ENCODE measurements at regions not wholly inside any gene's neighbourhood (a gene's known extent, or its start where the extent isn't known, plus 50 kb on each side); places are given as distances from the start of the nearest gene placed in this dataset.
"Not testable (repeated sequence)": the region's sequence is repeated elsewhere in the genome, so short reads cannot be mapped to it uniquely, and the experiment has no call there.

DNA sequence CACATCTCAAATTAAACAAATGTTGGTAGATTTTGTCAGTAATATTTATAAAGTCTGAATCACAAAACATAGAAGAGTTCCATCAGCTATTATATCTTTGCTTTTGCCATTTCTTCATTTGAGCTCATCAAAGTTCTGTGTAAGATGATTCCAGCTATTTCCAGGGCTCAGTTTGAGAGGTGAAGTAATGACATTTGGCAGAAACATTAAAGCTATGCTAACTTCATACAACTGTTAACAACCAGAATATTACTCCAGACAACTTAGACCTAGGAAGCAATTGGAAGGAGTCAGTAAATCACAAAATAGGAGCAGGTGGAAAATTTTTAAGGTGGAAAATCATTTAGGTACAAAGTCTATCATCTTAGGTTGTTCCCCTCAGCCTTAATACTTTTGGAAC is 76.2 kb upstream of the CSNK1A1L start:
- Mint-ChIP-seq H3K9me3 (peaks cover 7% of the 10 kb centered on the region), H3K27me3 (no peaks in the 10 kb centered on the region), H3K4me1 (no peaks in the 10 kb centered on the region), H3K27ac (no peak overlapping the region), H3K4me3 (no peak overlapping the region), H3K36me3 (no peaks in the 10 kb centered on the region)
- no peak for ATAC-seq

DNA sequence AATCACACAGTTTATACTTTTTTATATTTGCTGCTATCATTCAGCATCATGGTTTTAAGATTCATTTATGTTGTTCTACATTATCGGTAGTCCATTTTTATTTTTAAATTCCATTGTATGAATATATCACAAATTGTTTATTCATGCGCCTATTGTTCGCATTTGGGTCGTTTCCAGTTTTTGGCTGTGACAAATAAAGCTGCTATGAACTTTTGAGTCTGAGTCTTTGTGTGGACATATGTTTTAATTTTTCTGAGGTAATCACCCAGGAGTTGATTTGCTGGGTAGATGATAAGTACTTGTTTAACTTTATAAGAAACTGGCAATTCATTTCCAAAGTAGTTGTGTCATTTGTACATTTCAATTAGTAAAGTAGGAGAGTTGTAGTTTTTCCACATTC is 74.2 kb upstream of the CSNK1A1L start:
- no peaks in the 10 kb centered on the region for H3K36me3 Mint-ChIP-seq
- H3K4me3 Mint-ChIP-seq = no peak overlapping the region
- no peak overlapping the region for H3K27ac Mint-ChIP-seq
- no peak for ATAC-seq
- no peaks in the 10 kb centered on the region for H3K9me3 Mint-ChIP-seq
- no peaks in the 10 kb centered on the region for H3K27me3 Mint-ChIP-seq
- H3K4me1 Mint-ChIP-seq = no peaks in the 10 kb centered on the region

DNA sequence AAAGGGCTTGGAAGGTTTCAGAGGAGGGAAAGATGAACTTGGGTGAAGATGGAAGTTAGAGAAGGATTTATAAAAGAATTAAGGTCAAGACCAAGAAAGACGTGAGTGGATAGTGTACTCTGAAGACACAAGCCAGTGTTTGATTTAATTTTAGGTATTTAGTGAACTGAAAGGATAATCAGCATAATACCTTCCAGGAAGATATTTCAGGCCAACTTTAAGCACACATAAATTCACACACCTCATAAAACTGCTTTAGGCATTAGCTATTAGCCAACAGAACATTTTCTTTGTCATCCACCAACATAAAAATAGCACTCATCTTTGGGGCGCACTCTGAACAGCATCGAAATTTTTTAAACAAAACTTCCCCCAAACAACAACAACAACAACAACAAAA is 71.7 kb upstream of the CSNK1A1L start:
- no peak for ATAC-seq
- Mint-ChIP-seq H3K36me3 (no peaks in the 10 kb centered on the region), H3K27ac (no peak overlapping the region), H3K9me3 (no peaks in the 10 kb centered on the region), H3K4me1 (no peaks in the 10 kb centered on the region), H3K27me3 (no peaks in the 10 kb centered on the region), H3K4me3 (no peak overlapping the region)

DNA sequence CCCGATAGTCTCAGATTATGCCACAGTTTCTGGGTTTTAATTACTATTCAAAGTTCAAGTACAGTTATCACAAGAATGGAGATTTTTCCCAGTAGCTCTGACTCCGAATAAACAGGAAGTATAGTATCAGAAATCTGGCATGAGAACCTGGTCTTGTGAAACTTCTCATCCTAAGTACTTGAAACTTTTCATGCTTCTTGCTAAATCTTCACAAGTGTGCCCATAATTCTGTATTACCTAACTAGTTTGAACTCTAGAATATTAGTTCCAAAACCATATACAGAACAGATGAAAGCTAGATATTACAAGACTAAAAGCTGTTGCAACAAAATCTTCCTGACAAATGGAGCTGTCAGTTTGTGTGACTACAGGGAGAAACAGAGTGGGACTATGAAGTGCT is 70.5 kb upstream of the CSNK1A1L start:
- no peaks in the 10 kb centered on the region for H3K27me3 Mint-ChIP-seq

DNA sequence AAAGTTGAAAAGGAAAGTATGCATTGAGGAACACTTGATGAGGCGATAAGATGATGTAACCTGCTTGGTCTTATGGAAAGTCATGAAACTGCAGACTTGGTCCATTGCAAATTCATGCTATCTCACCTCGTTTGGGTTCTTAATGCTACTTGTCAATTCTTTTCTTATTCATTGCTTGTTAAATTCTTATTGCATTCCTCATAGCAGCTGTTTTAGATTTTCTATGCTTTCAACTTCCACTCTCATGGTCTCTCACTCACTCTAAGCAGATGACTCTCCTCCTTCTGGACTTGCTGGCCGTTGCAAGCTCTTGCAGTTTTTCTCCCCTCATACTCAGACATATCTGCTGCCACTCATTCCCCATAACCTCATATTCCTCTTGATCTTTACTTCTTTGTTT is 67.8 kb upstream of the CSNK1A1L start:
- Mint-ChIP-seq H3K27ac (no peak overlapping the region), H3K4me1 (no peaks in the 10 kb centered on the region), H3K4me3 (no peak overlapping the region), H3K27me3 (peaks cover under 1% of the 10 kb centered on the region), H3K9me3 (no peaks in the 10 kb centered on the region), H3K36me3 (no peaks in the 10 kb centered on the region)
- ATAC-seq = no peak

More for the DNA sequence above, 70.5 kb upstream of the CSNK1A1L start:
- no peak overlapping the region for H3K4me3 Mint-ChIP-seq
- no peaks in the 10 kb centered on the region for H3K4me1 Mint-ChIP-seq
- H3K9me3 Mint-ChIP-seq = no peaks in the 10 kb centered on the region
- no peak for ATAC-seq
- H3K27ac Mint-ChIP-seq = no peak overlapping the region
- H3K36me3 Mint-ChIP-seq = no peaks in the 10 kb centered on the region

GRCh38 chr13:37172226-37172625 is 66.8 kb upstream of the CSNK1A1L start:
- H3K36me3 Mint-ChIP-seq, H3K9me3 Mint-ChIP-seq, H3K4me1 Mint-ChIP-seq, H3K27ac Mint-ChIP-seq, ATAC-seq, H3K4me3 Mint-ChIP-seq, H3K27me3 Mint-ChIP-seq: not testable (repeated sequence)

GRCh38 chr13:37168926-37169325 is 63.5 kb upstream of the CSNK1A1L start:
- Mint-ChIP-seq H3K4me1 (no peaks in the 10 kb centered on the region), H3K27ac (no peak overlapping the region), H3K36me3 (no peaks in the 10 kb centered on the region), H3K4me3 (no peak overlapping the region), H3K9me3 (peaks cover 3% of the 10 kb centered on the region), H3K27me3 (peaks cover 8% of the 10 kb centered on the region)
- no peak for ATAC-seq

- H3K9me3 Mint-ChIP-seq = peaks cover 3% of the 10 kb centered on the region
- no peak overlapping the region for H3K27ac Mint-ChIP-seq
- H3K36me3 Mint-ChIP-seq = no peaks in the 10 kb centered on the region
- no peaks in the 10 kb centered on the region for H3K4me1 Mint-ChIP-seq
- H3K27me3 Mint-ChIP-seq = peaks cover 8% of the 10 kb centered on the region
- no peak overlapping the region for H3K4me3 Mint-ChIP-seq
- no peak for ATAC-seq
Measured at GRCh38 chr13:37168151-37168550, 62.7 kb upstream of the CSNK1A1L start.

GRCh38 chr13:37164635-37165034 is 59.2 kb upstream of the CSNK1A1L start:
- no peak for ATAC-seq
- Mint-ChIP-seq H3K27me3 (peaks cover 8% of the 10 kb centered on the region), H3K4me1 (no peaks in the 10 kb centered on the region), H3K27ac (no peak overlapping the region), H3K36me3 (no peaks in the 10 kb centered on the region), H3K9me3 (peaks cover 18% of the 10 kb centered on the region), H3K4me3 (no peak overlapping the region)

DNA sequence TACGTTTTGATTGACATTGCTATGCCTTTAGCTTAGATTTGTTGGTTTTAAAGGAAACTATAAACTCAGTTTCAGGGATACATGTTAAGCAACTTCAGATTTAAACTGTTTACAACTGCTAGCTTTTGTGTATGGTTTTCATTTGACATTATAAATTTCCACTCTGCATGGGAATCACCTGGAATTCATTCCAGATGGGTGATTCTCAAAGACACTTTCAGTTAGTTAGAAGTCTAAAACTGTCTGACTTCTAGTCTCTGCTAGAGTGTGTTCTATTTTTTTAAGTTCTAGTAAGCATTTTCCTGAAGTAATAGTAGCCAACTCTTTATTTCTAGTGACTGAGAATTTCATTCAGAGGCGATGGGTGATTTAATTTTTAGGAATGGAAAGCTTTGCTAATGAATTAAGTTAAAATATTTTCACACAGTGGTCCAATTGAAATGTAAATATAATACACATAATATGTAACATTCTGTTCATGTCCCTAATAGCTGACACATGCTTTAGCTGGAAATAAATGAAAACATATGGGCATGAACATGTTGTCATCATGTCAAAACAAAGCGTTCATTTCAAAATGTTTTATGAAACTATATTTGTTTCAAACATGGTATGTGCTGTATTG is 58.3 kb upstream of the CSNK1A1L start:
- H3K9me3 Mint-ChIP-seq = peaks cover 18% of the 10 kb centered on the region
- no peak overlapping the region for H3K4me3 Mint-ChIP-seq
- peaks cover 8% of the 10 kb centered on the region for H3K27me3 Mint-ChIP-seq
- no peak overlapping the region for H3K27ac Mint-ChIP-seq
- no peaks in the 10 kb centered on the region for H3K4me1 Mint-ChIP-seq
- H3K36me3 Mint-ChIP-seq = no peaks in the 10 kb centered on the region
- no peak for ATAC-seq

GRCh38 chr13:37158481-37158880 is 53.0 kb upstream of the CSNK1A1L start:
- Mint-ChIP-seq H3K9me3 (peaks cover 19% of the 10 kb centered on the region), H3K4me1 (no peaks in the 10 kb centered on the region), H3K27ac (no peak overlapping the region), H3K36me3 (no peaks in the 10 kb centered on the region), H3K27me3 (no peaks in the 10 kb centered on the region), H3K4me3 (no peak overlapping the region)
- ATAC-seq = no peak

DNA sequence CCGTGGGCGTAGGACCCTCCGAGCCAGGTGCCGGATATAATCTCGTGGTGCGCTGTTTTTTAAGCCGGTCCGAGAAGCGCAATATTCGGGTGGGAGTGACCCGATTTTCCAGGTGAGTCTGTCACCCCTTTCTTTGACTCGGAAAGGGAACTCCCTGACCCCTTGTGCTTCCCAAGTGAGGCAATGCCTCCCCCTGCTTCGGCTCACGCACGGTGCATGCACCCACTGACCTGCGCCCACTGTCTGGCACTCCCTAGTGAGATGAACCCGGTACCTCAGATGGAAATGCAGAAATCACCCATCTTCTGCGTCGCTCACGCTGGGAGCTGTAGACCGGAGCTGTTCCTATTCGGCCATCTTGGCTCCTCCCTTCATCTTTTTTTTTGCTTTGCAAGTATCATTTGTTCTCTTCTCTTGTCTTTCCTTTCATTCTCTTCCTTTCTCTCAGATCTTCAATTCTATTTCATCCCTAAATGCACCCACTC is 50.2 kb upstream of the CSNK1A1L start:
- not testable (repeated sequence) for H3K4me3 Mint-ChIP-seq, H3K27me3 Mint-ChIP-seq, H3K36me3 Mint-ChIP-seq, ATAC-seq, H3K9me3 Mint-ChIP-seq, H3K27ac Mint-ChIP-seq, H3K4me1 Mint-ChIP-seq
